HG03039 (cell line): ENCODE measurements at regions not wholly inside any gene's neighbourhood (a gene's known extent, or its start where the extent isn't known, plus 50 kb on each side); places are given as distances from the start of the nearest gene placed in this dataset.
"Not testable (repeated sequence)": the region's sequence is repeated elsewhere in the genome, so short reads cannot be mapped to it uniquely, and the experiment has no call there.

Experiments
- ATAC-seq: cut with Tn5 transposase; IDR thresholded peaks from one replicate; pipeline ENCODE4 v1.9.1; 2021; ENCODE audit warnings: mild to moderate bottlenecking, moderate library complexity; ENCODE audit not compliant: unreplicated experiment

GRCh38 chr14:86357876-86358275, 827.9 kb downstream of the FLRT2 start:
- no peak for ATAC-seq

DNA sequence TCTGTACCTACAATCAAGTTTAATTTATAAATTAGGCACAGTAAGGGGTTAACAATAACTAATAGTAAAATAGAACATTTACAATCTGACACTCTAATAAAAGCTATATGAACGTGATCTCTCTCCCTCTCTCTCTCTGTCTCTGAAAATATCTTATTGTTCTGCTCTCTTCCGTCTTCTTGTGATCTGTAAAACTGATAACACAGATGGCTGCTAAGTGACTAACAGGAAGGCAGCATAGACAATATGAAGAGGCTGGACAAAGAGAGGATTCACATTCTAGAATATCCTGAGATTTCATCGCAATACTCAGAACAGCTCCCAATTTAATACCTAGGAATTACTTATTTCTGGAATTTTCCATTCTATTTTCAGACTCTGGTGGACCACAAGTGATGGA, 827.2 kb downstream of the FLRT2 start:
- ATAC-seq, result no peak

DNA sequence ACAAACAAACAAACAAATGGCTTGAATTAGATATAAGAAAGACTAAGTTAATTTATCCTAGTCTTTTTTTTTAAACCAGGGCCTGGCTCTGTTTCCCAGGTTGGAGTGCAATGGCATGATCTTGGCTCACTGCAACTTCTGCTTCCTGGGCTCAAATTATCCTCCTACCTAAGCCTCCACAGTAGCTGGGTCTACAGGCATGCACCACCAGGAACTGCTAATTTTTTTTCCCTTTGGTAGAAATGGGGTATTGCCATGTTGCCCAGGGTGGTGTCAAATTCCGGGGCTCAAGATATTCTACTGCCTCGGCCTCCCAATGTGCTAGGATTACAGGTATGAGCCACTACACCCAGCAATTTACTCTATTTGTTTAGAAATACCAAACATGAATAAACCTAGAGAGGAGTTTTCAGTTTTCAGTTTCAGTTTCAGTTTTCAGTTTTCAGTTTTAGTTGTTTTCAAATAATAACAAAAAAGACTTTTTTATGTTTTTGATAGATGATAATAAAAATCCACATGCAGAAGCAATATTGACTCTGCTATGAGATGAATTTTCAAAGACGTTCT, 817.0 kb downstream of the FLRT2 start:
- no peak for ATAC-seq

GRCh38 chr14:86334355-86334754, 804.4 kb downstream of the FLRT2 start:
- ATAC-seq, result no peak

DNA sequence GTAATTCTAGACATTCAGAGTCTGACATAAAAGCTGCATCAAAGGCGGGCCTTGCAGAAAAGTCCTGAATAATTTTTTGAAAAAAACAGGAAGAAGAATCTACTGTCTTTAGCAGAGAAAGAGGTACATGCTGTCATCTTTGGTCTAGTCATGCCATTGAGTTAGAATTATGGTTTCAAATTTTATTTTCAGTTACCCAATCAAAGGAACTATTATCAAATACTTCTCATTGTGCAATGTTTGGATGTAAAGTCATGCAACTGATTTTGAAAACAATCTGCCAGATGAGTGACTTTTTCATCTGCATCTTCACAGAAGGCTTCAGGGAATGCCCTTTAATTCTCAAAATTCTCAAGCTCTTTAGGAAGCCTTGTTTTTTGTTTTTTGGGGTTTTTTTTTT, 803.5 kb downstream of the FLRT2 start:
- no peak for ATAC-seq

- ATAC-seq, result no peak
These were observed 801.4 kb downstream of the FLRT2 start for GRCh38 chr14:86331341-86331740.

- no peak for ATAC-seq
These were observed 791.2 kb downstream of the FLRT2 start for GRCh38 chr14:86321151-86321550.

- not testable (repeated sequence) for ATAC-seq
These were observed 782.3 kb downstream of the FLRT2 start for GRCh38 chr14:86312154-86312665.

GRCh38 chr14:86311151-86311550, 781.2 kb downstream of the FLRT2 start:
- no peak for ATAC-seq

GRCh38 chr14:86310611-86311010, 780.7 kb downstream of the FLRT2 start:
- no peak for ATAC-seq

- no peak for ATAC-seq
These were observed 780.2 kb downstream of the FLRT2 start for GRCh38 chr14:86310148-86310547.

GRCh38 chr14:86305058-86305457, 775.1 kb downstream of the FLRT2 start:
- ATAC-seq, result no peak

- no peak for ATAC-seq
These were observed 770.0 kb downstream of the FLRT2 start for GRCh38 chr14:86299994-86300393.

DNA sequence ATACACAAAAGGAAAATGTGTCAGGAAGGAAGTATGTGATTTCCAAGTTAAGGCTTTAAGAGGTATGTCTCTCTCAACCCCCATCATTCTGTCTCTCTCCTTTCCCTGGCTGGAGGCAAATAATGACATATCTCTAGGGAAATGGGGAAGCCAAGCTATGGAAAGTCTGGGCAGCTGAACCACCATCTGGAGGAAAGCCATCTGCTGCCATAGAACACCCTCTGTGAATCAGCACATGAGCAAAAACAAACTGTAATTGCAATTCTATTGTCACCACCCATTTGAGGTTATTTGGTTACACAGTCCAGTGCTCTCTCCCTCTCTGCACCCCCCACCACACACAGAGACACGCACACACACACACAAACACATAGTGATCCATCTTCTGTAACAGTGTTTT, 766.2 kb downstream of the FLRT2 start:
- ATAC-seq, result no peak

GRCh38 chr14:86288336-86288735, 758.4 kb downstream of the FLRT2 start:
- no peak for ATAC-seq

DNA sequence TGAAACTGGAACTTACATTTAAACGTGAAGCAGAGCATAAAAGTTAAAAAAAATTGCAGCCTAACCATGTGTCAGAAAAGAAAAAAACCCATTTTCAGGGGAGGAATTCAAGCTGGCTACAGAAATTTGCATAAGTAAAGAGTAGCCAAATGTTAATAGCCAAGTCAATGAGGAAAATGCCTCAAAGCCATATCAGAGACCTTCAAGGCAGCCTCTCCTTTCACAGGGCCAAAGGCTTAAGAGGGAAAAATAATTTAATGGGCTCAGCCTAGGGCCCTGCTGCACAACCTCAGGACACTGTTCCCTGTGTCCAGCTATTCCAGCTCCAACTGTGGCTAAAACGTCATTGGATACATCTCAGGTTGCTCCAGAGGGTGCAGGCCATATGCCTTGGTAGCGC, 749.5 kb downstream of the FLRT2 start:
- no peak for ATAC-seq

DNA sequence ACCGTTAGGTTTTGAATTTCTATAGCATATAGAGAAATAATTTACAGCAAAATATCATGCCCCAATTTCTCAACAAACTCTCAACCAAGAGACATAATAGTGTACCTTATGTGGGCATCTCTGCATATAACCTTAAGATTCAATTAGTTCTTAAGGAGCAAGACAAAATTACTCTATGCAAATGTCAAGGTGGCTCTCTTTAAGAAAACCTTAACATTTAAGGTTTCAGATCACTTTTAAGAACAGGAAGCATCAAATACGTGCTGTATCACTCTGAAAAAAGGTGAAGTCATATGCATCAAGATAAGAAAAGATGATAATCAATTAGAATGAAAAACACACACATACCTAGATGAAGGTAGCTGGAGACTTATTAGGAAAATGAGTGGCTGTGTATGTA, 728.0 kb downstream of the FLRT2 start:
- ATAC-seq, result no peak

DNA sequence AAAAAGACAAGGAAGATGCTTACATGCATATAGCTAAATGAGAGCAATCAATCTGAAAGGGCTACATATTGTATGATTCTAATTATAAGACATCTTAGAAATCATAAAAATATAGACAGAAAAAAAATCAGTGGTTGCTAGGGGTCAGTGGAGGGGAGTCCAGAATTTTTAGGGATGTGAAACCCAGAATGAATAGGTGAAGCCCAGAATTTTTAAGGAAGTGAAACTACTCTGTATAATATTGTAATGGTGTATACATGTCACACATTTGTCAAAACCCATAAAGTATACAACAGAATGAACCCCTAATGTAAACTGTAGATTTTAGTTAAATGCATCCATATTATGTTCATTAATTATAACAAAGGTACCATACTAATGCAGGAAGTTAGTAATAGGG, 713.2 kb downstream of the FLRT2 start:
- ATAC-seq, result no peak

DNA sequence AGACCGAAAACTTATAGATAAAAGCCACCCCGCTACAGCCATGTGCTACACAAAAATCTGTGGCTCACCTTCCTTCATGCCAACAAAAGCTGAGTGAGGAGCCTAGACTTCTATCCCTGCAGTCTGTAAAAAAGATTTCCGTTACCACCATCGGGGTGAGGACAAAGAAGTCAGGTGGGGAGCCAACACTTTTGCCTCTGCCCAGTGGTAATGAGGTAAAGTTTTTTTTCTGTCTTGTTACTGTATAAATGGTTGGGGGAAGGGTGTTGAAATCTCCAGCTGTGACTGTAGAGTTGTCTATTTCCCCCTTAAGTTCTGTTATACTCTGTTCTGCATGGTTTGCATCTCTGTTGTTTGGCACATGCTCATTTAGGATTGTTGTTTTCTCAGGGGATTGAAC, 707.8 kb downstream of the FLRT2 start:
- ATAC-seq, result no peak

DNA sequence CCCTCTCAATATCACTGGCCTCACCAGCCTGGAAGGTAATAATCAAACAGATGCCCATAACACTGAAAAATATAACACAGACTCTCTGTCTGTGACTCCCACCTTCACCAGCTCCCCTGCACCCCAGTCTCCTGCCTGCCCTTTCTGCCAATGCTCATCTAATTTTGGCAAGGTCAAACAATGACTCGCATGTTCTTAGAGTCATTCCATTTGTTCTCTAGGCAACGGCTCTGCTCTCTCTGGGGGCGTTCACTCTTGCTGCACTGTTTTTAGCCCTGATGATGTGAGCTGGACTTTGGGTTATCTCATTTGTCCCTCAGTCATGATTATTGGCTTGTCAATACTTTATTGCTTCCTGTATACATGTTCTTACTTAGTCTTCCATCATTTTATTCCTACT, 691.8 kb downstream of the FLRT2 start:
- ATAC-seq, result no peak

DNA sequence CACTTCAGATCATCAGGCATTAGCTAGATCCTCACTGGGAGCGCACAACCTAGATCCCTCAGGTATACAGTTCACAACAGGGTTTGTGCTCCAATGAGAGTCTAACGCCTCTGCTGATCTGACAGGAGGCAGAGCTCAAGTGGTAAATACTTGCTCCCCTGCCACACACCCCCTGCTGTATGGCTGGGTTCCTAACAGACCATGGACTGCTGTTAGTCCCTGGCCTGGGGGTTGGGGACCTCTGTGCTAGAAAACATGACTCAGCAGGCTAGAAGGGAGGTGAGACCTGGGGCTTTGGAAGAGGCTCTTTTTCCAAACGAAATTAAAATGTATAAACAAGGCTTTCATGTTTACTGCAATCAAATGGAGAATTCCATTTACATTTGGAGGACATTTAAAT, 691.1 kb downstream of the FLRT2 start:
- no peak for ATAC-seq

GRCh38 chr14:86217523-86217922, 687.6 kb downstream of the FLRT2 start:
- no peak for ATAC-seq

DNA sequence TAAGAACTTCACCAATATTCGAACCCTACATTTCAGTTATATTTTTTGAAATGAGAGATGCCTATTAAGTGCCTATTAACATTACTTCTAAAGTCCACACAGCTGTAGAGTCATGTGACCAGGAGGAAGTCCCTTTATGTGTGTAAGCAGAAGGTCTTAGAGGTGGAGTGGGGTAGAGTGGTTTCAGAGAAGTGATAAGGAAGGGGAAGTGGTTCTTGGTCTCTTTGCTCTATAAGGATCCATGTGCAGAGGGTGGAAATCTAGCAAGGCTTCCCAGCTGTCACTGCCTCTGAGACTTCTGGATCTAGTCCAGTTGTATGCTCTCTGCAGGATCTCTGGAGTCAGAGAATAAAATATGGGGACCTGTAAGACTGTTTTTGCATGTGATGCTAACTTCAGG, 673.9 kb downstream of the FLRT2 start:
- no peak for ATAC-seq
